ENCODE measurements at regions not wholly inside any gene's neighbourhood (a gene's known extent, or its start where the extent isn't known, plus 50 kb on each side); places are given as distances from the start of the nearest gene placed in this dataset.

DNA sequence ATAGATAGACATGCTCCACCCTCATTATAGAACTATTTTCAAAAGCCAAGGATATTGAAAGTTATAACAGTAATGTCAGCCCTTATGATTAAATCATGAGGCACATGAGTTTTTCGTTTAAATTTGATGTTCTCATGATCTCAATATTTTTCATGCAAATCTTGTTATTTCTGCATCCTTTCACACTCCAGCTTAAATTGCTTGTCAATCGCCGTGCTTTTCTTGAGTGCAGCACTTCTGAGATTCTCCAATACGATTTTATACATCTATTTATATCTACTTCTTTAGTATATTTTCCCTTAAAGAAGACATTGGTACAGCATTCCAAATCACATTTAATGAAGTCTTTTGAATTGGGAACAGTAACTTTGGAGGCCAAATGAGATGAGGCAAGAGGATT, 171.2 kb upstream of the GBE1 start:
- no peak for DNase-seq

DNA sequence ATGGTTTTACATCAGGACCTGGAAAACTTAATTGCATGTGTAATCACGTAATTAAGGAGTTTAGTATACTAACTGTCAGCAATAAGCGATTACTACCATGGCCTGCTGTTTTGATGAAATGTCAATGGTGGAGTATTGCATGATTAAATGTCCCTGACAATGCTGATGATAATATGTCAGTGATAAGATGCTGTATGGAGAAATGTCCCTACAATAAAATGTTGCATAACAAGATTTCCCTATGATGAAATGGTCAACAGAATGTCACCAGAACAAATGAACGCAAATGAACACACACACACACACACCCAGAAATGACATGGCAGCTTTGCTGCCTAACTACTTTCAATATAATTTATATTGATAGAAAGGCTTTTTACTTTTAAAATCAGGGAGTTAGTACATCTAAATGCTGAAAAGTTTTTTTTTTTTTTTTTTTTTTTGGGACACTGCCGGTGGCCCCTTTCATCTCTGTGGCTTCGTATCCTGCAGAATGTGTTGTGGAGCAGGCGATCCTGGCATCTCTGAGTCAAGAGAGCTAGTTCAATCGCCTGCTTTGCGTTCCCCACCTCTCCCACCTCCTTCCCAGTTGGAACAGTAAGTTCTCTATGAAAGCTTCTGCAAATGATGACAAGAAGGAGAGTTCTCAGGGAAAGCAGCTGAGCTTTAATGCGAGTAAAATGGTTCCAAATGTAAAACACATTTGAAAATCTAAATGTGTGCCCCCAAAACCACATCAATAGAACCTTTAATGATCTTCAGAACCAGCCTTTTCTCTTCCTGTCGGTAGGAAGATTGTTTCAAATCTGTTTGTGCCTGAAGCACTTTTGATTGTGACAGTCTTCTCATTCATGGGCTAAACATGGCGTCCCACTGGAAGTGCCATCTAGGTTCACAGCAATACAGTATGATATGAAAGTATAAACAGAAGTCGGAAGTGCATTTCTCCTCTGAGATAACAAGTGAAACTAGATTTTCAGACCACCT, 170.1 kb upstream of the GBE1 start:
- no peak for DNase-seq

DNA sequence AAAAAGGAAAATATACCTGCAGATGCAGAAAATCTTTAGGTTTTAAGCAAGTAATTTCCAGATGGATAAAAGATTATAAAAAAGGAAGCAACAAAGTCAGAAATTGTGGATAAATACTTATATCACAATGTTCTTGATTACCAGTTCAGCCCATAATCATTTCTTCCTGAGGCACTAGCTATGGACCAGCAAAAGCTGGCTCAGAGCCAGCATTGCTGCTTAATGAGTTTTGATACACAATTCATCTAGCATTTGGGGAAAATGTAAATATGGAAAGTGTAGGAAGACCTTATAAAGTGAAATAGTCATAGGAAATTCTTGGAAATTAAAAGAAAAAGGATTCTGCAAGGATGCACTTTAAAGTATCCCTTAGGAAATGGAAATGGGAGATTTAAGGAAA, 168.3 kb upstream of the GBE1 start:
- no peak for DNase-seq

DNA sequence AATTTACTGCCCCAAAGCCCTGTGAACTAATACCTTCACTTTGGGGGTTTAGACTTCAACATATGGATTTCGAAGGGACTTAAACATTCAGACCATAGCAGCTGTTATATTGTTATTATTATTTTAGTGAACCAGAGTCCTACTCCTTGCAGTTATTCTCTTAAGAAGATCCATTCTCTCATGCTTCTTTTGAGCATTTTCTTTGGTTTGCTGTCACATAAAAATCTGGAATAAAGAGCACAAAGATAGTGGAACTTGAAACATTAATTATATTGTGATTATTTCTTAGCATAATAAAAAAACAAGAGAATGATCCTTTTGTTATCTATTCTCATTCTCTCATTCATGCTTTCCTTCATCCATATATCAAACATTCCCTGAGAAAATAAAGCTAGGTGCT, 166.4 kb upstream of the GBE1 start:
- DNase-seq = no peak

DNA sequence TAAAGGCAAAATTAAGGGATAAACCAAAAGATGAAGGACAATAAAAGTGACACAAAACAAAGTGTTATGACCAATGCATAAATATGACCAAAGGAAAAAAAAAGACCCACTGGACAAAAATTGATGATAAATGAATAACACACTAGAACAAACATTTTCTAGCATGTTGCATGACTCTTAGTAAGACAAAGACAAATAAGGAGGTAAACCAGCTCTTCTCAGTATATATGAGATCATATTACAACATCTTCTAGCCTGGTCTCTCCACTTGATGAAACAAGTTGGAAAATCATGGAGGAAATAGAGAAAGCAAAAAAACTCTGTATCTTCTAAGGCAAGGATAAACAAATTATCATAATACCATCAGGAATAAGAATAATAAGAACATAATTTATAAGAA, 163.9 kb upstream of the GBE1 start:
- no peak for DNase-seq

DNA sequence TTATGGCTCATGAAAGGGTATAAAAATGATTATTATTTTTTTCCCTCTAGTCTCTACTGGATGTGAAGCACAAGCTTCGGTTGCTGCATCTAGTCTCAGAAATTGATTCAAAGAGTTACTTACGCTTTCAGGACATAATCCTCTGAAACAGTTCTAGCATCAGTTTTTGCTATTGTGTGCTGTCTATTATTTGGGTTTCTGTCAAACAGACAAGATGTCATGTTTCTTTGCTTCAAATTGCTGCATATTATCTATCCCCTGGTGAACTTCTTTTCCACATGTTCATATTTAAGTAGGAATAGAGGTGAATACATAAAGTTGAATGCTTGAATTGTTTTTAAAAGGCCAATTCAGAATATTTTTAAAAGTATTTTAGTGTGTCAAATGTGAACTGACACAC, 161.6 kb upstream of the GBE1 start:
- DNase-seq = no peak

DNA sequence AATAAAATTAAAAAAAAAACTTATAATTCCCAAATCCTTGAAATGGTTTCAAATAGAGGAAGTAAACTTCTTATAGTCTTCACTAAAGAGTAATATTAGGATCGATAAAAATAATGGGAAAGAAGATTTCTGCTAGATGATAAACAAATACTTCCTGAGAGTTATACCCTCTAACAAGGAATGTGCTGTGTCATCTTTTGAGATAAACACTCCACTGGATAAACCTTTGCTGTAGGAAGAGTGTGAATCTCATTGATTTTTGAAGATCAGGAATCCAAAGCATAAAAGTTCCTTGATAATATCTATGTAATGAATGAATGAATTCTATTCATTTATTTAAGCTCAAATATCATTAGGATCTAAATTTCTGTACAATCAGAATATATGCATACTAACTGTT, 161.0 kb upstream of the GBE1 start:
- no peak for DNase-seq

DNA sequence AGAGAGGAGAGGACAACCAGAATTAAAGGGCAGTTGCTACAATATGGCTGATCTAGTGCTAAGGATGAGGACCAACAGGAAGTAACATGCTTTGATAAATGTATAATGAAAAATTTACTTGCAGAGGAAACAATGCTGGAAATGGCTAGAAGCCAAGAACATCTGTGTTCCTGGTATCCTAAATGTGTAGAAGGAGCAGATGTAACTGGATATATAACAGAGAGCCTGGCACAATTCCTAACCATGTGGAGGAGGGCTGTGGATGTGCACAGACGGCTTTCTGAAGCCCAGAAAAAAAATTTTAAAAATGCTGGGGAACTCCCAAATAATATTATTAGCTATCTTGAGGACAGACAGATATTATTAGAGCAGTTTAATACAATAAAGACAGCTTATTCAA, 159.4 kb upstream of the GBE1 start:
- DNase-seq = no peak

DNA sequence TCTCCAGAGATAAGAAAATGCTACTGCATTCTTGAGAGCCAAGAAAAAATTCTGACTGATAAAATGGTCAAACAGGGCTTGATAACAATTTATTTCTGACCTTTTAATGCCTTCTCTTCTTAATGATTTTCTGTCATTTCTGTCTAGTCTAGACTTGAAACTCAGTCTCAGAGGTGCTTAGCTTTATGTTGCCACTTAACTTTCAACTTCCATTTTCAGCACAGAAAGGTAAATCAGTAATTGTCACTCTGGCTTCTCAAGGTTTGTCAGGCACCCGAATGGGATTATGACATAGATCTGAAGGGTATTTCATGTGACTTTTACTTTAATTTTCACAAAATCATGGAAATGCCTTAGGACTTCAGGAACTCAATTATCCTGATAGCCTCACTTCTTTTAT, 155.4 kb upstream of the GBE1 start:
- DNase-seq = no peak

DNA sequence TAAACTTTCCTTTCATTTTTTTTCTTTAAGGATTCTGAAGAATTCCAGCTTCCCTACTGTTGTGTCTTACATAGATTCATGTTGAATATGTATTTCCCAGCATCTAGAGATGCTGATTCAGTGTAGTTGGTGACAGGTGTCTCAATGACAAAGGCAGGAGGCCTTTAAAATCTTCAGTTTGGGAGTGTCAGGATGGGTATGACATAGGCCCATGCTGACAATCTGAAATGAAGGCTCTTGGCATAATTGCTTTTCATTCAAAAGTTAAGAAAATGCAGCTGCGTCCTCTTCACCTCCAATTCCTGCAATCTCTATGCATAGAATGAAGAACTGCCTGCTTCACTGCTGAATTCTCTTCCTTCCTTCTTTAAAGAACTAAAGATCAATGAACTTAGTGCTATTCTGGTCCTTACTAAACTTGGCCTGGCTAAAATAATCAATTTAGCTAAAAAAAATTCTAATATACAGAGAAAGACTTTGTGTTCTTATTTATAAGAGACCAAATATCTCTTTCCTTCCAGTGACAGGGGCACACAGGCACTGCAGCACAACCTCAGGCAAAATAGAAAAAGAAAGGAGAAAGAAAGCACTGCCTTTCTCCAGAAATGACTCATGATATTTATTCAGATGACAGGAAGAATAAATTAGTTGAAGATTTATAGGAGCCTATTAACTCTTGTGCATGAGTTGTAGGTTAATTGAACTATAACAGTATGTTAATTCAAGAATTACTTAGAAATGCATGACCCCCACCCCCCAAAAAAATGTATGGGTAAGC, 152.6 kb upstream of the GBE1 start:
- DNase-seq = no peak

DNA sequence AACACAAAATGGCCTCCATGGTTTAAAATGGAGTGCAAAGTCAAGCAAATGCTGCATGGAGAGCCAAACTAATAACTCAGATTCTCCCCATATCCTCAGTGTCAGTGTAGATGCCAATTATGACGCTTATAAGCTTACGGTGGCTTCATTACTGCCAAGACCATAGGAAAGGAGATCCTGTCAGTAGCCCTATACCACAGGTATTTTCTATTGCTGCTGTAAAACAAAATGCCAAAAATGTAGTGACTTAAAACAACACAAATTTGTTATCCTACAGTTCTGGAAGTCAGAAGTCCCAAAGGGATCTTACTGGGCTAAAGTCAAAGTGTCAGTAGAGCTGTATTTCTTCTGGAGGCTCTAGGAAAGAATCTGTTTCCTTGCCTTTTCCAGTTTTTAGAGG, 149.8 kb upstream of the GBE1 start:
- DNase-seq = no peak

DNA sequence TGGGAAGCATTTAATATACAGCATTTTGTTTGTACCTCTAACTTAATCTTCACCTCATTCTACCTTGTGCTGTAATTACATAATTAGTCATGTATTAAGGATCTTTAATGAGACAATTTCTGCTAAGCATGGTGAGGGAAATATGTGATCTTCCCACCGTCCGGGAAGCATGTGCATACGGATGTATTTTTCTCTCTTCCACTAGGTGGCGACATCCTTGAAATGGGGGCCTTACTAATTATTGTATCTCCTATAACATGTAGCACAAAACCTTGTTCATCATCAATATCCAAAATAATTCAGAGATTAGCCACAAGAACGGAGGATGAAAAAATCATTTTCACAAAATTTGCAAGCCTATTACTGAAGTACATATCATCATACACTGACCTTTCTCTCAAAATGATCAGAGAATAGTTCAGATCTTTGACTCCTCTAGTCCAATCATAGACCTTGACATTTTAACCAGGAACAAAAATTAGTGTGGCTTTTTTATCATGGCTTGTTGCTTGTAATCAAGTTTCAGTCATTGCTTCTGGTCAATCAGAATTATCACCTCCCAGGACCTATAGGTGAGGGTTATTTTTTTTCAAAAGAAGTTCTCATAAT, 148.9 kb upstream of the GBE1 start:
- DNase-seq = no peak

DNA sequence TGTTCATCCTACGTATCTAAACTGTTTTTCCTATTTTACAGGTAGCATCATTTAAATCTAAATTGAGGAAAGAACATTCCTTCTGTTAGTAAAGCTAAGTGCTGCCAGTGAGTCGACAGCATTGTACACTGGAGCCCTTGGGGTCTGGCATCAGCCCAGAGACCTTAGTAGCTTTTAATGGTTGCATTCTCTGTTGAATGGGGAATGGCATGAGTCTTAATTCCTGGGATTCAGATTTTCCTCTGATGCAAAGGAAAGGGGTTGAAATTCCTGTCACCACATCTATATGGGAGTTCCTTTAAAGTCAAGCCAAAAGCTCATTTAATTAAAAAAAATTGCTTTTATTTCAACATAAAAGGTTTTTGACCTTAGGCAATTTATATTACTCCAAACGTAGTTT, 148.4 kb upstream of the GBE1 start:
- no peak for DNase-seq

DNA sequence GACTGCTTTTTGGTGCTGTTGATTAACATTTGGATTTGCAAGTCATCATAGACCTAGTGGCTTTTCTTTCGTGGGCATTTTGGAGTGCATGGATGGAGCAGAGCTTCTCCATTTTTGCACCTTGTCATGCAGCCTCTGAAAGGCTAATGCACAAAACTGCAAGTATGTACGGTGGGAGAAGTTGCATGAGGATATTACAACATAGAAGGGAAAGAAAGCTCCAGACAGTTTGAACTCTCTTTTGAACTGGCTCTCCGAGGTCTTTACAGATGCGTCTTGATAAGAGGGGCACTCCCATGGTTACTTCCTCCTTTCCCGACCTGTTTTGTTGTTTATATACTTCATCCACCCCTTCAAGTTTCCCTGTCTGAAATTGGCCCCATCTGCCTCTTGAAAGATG, 147.1 kb upstream of the GBE1 start:
- no peak for DNase-seq

DNA sequence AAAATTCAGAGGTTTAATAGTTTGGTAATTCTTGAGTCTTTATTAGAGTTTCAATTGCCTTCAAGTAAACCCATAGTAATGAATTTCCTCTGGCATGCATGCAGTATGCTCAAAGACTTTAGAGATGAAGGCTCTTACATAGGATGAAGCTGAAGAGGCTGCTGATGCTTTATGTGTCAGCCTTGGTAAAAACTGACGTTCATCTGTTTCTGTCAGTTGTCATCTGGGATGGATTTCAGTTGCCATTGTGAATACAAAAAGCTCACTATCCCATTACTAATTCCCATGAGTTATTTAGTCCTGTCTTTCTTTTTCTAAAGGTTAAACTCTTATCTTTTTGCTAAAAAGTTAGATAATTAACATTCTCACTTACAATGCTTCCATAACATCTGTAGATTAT, 136.9 kb upstream of the GBE1 start:
- no peak for DNase-seq

DNA sequence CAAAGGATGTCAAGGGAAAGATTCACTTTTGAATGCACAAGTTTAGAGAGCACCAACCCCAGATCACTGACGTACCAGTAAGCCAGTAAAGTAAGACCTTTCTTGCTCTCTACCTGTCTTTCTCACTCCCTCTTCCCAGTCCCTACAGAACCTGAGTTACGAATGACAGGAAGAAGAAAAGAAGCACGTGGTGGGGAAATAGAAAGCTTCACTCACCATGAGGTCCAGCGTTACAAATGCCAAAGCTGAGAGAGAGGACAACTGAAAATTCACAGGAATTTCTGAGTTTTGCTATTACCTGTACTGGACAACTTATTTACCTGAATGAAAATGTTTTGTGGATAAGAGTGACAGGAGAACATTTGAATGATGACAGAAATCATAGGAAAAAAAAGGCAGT, 133.2 kb upstream of the GBE1 start:
- no peak for DNase-seq

DNA sequence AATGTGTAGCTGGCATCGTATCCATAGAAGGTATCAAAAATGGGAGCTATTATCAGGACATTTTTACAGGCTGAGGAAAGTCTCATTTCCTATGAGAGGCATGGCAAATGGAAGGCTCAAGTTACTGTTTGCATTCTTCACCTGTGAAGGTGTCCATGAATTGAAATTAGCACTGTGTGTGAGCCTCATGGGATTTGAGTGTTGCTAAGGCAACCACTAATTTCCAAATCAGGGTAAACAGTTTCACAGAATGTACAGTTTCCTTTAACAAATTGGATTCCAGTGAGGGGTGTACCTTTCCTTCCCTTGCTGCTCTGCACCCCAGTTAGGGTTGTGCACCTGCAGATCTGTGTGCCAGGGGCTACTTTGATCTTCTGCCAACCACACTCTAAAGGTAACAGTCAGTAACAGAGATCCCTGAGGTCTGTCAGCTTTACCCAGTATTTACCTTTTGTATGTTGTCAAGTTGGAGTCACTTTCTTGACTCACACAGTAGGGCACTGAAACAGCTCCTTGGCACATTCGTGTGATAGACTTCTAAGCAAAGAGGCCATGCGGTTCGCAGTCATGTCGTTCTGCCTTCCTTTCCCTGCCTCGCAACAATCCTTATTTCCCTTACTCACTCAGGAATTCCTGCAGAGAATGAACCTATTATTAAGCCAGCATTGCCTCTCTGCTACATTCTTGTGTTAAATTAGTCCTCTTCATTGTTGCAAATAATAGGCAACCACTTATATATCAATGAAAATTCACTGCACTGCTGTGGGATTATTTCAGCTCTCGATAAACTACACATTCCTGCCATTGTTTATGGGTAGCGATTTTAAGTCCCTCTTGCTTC, 129.8 kb upstream of the GBE1 start:
- DNase-seq = no peak

DNA sequence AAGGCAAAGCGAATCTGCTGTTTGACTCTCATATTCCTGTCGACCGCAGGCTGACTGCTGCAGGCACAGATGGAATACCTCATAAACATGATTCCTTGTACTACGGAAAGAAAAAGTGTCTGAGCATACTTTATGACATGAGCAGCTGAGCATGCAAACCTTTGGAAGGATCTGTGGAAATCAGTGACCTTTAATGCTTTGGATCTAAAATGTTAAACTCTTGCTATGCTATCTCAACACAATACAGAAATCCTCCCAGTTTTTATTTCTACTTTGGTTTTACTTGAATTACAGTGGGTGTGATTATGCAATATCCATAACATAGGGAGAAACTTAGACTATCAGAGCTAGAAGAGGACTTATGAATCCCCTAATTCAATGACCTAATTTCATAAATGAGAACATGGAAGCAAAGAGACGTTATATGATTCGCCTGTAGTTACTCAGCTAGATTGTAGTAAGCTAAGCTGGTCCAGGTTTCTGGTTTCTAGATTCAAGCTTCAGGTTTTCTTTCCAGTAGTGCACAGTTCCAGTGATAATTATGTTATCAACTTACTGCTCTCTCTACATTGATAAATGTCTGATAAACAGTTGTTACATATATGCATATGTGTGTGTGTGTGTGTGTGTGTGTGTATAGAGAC, 127.6 kb upstream of the GBE1 start:
- DNase-seq = no peak

DNA sequence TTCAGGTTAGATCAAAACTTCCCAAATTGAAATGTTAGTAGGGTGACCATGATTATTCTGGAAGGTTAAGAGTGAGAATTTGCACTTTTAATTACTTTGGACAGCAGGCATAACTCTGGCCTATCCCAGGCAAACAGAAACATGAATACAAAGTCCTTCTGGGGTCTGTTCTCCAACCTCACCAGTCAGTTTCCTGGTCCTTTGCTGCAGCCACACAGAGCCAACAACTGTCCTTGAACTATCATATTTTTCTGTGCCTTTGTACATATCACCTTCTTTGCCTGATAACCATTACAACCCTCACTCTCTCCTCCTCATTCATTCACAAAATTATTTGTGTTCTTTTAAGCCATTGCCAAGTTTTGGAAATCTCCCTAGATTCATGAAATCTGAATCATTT, 126.0 kb upstream of the GBE1 start:
- DNase-seq = no peak

DNA sequence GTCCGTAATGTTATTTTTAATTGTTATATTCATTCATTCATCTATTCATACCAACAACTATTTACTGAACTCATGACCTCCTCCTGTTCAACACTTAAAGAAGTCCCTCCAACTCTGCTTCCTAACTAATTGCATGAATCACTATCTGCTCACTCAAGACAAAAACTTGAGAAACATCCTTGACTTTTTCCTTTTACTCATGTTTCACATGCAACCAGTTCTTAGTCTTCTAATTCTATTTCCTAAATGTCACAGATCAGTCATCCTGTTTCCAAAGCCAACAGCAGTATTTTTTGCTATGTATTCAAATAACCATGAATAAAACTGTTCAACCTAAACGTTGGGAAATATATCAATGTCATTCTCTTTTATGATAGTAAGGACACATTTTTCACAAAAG, 124.6 kb upstream of the GBE1 start:
- DNase-seq = no peak

DNA sequence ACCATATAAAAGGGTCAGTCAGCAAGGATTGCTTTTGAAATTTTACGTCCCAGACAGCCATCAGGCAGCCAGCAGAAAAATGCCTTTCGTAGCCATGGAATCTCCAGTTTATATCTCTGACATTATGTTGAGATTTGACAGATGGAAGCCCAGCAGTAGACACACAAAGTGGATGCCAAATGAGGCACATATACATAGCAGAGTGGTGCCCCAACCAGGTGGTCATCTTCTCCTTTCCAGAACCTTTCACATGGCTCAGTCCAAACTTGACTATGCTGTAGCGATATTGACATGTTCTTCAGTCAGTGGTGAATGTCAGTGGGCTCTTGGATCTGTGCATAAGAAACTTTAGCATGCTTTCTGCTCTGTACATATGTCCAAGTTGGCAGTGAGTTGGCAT, 123.3 kb upstream of the GBE1 start:
- DNase-seq = no peak

DNA sequence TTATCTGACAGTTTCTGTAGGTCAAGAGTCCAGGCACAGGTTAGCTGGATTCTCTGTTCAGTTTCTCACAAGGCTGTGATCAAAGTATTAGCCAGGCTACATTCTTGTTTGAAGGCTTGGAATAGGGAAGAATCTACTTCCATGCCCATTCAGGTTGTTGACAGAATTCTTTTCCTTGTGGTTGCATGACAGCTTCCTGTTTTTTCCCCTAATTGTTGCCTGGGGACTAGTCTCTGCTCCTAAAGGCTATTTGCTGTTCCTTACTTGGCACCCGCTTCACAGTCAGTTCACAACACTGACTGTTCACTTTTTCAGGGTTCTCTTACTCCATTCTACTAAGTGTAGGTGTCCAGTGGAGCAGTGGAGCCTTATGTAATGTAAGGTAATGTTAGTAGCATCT, 115.4 kb upstream of the GBE1 start:
- no peak for DNase-seq

Data from DMS79 treated with DMSO at 0.1 percent for 48 hours (cell line).